ENCODE measurements at regions not wholly inside any gene's neighbourhood (a gene's known extent, or its start where the extent isn't known, plus 50 kb on each side); places are given as distances from the start of the nearest gene placed in this dataset.

DNA sequence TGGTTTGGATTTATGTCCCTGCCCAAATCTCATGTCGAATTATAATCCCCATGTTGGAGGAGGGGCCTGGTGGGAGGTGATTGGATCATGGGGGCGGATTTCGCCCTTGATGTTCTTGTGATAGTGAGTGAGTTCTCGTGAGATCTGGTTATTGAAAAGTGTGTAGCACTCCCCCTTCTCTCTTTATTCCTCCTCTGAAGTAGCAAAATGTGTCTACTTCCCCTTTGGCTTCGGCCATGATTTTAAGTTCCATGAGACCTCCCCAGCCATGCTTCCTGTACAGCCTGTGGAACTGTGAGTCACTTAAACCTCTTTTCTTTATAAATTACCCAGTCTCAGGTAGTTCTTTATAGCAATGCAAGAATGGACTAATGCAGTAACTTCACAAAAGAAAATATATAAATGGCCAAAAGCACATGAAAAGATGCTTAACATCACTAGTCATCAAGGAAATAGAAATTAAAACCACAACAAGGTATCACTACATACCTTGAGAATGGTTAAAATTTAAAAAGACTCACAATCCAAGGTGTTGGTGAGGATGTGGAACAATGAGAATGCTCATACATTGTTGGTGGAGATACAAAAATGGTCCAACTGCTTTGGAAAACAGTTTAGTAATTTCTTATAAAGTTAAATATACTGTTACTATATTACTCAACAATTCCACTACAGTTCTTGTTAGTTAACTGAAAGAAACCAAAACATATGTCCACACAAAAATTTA is 218.7 kb downstream of the SNX10 start:
- TF ChIP-seq CTCF (IDR thresholded peaks at IDR 0.05) (no peak), POLR2A (IDR thresholded peaks at IDR 0.05) (no peak)
